HCT116 (cell line): ENCODE measurements at regions not wholly inside any gene's neighbourhood (a gene's known extent, or its start where the extent isn't known, plus 50 kb on each side); places are given as distances from the start of the nearest gene placed in this dataset.

Experiments used
- CTCF ChIP-seq, 3 experiments: fragments of 200-600 bp in 1 of 3; sonication (generic) in 1 of 3; IDR thresholded peaks in 2 of 3; conservative IDR thresholded peaks in 1 of 3; 2 replicates each; pipeline ENCODE4 v1.5.1; 2012 to 2017; ENCODE audit warnings: low read depth in 2 of 3, low read length in 2 of 3, antibody characterized with exemption in 1 of 3, borderline replicate concordance in 1 of 3, control low read depth in 1 of 3, mild to moderate bottlenecking in 1 of 3, mixed read lengths in 1 of 3, mixed run types in 1 of 3, moderate library complexity in 1 of 3; ENCODE audit not compliant: insufficient read depth in 1 of 3
- EGR1 ChIP-seq: IDR thresholded peaks from 2 replicates; pipeline ENCODE4 v1.6.1; 2012; ENCODE audit warnings: low read depth
- EZH2 ChIP-seq: fragments of 200-600 bp; sonication (generic); IDR thresholded peaks from 2 replicates; pipeline ENCODE4 v1.6.1; 2017; ENCODE audit warnings: antibody characterized with exemption, mixed run types
- EZH2phosphoT487 ChIP-seq: fragments of 200-600 bp; IDR thresholded peaks from 2 replicates; pipeline ENCODE4 v1.6.1; 2018; ENCODE audit warnings: antibody characterized with exemption, borderline replicate concordance
- MAX ChIP-seq: IDR thresholded peaks from 2 replicates; pipeline ENCODE4 v1.6.1; 2012
- POLR2A ChIP-seq: IDR thresholded peaks from 2 replicates; pipeline ENCODE4 v1.7.0; 2011; ENCODE audit warnings: borderline replicate concordance; ENCODE audit not compliant: insufficient read depth, insufficient read length; ENCODE audit errors: extremely low read depth
- POLR2AphosphoS5 ChIP-seq: IDR thresholded peaks from 2 replicates; pipeline ENCODE4 v1.6.1; 2011; ENCODE audit warnings: mild to moderate bottlenecking, low read depth, low read length, moderate library complexity
- REST ChIP-seq: IDR thresholded peaks from 2 replicates; pipeline ENCODE4 v1.6.1; 2012; ENCODE audit warnings: low read depth

GRCh38 chr14:71665781-71666180 is 266.4 kb upstream of the RGS6 start:
- no peak for TF ChIP-seq CTCF (IDR thresholded peaks at IDR 0.05 in 2 of 3, conservative IDR thresholded peaks at IDR 0.05 in 1 of 3; ENCODE audit: borderline replicate concordance in 1 of 3, insufficient read depth in 1 of 3, low read depth in 2 of 3, low read length in 2 of 3)
- no peak for TF ChIP-seq MAX
- TF ChIP-seq POLR2AphosphoS5 = no peak
- no peak for TF ChIP-seq REST
- TF ChIP-seq EGR1 = no peak
- no peak for TF ChIP-seq POLR2A
- no peak for TF ChIP-seq EZH2
- no peak for TF ChIP-seq EZH2phosphoT487
